ENCODE measurements at regions not wholly inside any gene's neighbourhood (a gene's known extent, or its start where the extent isn't known, plus 50 kb on each side); places are given as distances from the start of the nearest gene placed in this dataset.
A peak's percentile ranks its signal among the peaks of the same experiment; 100 is the strongest.

DNA sequence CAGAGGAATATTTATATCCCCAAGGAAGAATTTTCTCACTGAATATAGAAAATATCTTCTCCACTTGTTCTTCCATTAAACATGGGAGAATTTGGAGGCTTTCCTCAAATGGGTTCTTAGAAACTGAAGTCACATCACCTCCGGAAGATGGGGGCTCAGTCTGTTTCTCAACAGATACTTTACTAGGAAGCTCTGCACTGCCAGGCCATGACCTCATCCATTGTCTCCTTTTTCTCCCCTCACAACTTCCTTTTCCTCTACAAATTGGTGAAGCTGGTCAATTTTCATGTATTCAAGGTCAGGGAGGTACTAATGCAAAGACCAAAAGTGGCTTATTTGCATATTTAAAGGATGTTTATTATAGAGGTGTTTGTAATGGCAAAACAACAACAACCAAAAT, 173.1 kb downstream of the RNF152 start:
- H3K36me3 ChIP-seq = no peaks in the 10 kb centered on the region
- H3K4me3 ChIP-seq = no peak overlapping the region
- TF ChIP-seq POLR2A (IDR thresholded peaks at IDR 0.05) = no peak
- TF ChIP-seq, protein P1, sequence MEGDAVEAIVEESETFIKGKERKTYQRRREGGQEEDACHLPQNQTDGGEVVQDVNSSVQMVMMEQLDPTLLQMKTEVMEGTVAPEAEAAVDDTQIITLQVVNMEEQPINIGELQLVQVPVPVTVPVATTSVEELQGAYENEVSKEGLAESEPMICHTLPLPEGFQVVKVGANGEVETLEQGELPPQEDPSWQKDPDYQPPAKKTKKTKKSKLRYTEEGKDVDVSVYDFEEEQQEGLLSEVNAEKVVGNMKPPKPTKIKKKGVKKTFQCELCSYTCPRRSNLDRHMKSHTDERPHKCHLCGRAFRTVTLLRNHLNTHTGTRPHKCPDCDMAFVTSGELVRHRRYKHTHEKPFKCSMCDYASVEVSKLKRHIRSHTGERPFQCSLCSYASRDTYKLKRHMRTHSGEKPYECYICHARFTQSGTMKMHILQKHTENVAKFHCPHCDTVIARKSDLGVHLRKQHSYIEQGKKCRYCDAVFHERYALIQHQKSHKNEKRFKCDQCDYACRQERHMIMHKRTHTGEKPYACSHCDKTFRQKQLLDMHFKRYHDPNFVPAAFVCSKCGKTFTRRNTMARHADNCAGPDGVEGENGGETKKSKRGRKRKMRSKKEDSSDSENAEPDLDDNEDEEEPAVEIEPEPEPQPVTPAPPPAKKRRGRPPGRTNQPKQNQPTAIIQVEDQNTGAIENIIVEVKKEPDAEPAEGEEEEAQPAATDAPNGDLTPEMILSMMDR (IDR thresholded peaks at IDR 0.05) = no peak
- no peaks in the 10 kb centered on the region for H3K9me3 ChIP-seq
- no peaks in the 10 kb centered on the region for H3K27me3 ChIP-seq
- H3K27ac ChIP-seq = no peak overlapping the region
- no peaks in the 10 kb centered on the region for H3K4me1 ChIP-seq
- DNase-seq = no peak

DNA sequence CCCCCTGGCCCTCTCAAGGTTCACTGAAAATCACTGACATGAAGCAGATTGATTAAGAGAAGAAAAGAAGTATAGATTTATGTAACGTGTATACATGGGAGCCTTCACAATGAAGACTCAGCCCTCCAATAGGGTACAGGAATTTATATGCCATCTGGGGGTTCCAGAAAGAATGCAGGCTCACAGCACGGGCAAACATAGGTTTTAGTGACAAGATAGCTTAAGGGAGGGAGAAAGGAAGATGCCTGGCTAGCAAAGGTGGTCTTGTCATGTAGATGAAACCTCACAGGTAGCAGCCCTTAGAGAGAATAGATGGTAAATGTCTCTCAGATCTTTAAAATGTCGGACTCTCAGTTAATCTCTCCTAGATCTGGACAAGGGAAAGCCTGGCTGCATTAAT, 173.9 kb downstream of the RNF152 start:
- no peak overlapping the region for H3K27ac ChIP-seq
- TF ChIP-seq, protein P1 (IDR thresholded peaks at IDR 0.05) = no peak
- no peak for TF ChIP-seq POLR2A (IDR thresholded peaks at IDR 0.05)
- H3K27me3 ChIP-seq = no peaks in the 10 kb centered on the region
- no peaks in the 10 kb centered on the region for H3K9me3 ChIP-seq
- DNase-seq = no peak
- H3K36me3 ChIP-seq = no peaks in the 10 kb centered on the region
- no peak overlapping the region for H3K4me3 ChIP-seq
- H3K4me1 ChIP-seq = no peaks in the 10 kb centered on the region

DNA sequence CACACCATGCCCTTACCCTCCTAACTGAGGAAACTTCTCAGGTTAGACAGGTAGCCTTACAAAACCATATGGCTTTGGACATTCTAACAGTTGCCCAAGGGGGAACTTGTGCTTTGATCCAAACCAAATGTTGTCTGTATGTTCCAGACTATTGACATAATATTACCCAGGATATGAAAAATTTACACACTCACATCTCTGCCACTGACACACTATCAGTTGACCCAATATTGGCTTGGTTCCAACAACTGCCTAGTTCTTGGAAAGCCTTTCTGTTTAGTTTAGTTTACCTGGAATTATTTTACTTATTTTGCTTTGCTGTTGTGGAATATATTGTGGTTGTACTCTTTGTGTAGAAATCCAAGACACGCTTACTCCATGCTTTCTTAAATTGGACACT, 178.4 kb downstream of the RNF152 start:
- no peak for TF ChIP-seq POLR2A (IDR thresholded peaks at IDR 0.05)
- TF ChIP-seq, protein P1 (IDR thresholded peaks at IDR 0.05) = no peak
- H3K9me3 ChIP-seq = no peaks in the 10 kb centered on the region
- peaks cover 0 to 7% (median 0%) of the 10 kb centered on the region in 4 donors for H3K4me1 ChIP-seq
- no peak for DNase-seq
- peak overlapping the region in 1 of 4 donors; percentile 48 for H3K27ac ChIP-seq
- no peaks in the 10 kb centered on the region for H3K27me3 ChIP-seq
- no peak overlapping the region for H3K4me3 ChIP-seq
- no peaks in the 10 kb centered on the region for H3K36me3 ChIP-seq

DNA sequence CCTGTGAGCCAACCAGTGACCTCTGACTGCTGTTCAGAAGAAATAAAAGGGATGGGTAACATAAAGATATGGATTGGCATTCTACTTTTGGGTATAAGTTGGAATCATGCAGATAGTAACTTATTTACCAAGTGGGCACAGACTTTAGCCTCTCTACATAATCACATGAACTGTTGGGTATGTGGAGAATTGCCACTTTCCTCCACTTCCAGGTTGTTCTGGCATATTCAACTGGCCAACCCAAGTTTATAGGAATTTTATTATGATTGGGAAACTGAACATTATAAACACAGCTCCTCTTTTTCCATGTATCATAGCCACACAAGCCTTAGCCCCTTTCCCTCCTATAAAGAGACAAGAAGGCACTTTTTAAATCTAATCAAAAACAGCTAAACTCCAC, 179.3 kb downstream of the RNF152 start:
- Histone ChIP-seq H3K36me3 (no peaks in the 10 kb centered on the region), H3K4me1 (peaks cover 0 to 7% (median 0%) of the 10 kb centered on the region in 4 donors), H3K27me3 (no peaks in the 10 kb centered on the region), H3K9me3 (no peaks in the 10 kb centered on the region), H3K27ac (peak overlapping the region in 1 of 4 donors; percentile 48), H3K4me3 (no peak overlapping the region)
- TF ChIP-seq POLR2A (IDR thresholded peaks at IDR 0.05) = no peak
- TF ChIP-seq, protein P1 (IDR thresholded peaks at IDR 0.05) = no peak
- no peak for DNase-seq

DNA sequence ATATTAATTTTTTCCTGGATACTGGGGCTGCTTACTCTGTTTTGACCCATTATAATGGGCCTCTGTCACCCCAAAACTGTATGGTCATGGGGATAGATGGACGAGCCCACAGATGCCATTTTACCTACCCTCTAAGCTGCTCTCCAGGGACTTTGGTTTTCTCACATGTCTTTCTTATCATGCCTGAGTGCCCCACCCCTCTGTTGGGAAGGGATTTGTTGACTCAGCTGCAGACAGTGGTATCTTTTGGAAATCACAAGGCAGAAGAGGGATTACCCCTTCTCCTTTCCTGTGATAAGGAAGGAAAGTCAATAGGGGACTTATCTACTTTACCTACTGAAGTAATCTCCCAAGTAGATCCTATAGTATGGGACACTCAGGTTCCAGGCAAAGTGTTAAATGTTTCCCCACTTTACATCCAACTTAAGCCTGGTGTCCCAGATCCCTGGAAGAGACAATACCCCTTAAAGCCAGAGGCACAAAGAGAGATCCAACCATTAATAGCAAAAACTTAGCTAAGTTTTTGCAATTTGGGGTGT, 182.7 kb downstream of the RNF152 start:
- peak in 1 of 3 donors; percentile 48 for DNase-seq
- H3K4me1 ChIP-seq = peaks cover 0 to 7% (median 0%) of the 10 kb centered on the region in 4 donors
- H3K9me3 ChIP-seq = no peaks in the 10 kb centered on the region
- TF ChIP-seq, protein P1 (IDR thresholded peaks at IDR 0.05) = no peak
- no peak for TF ChIP-seq POLR2A (IDR thresholded peaks at IDR 0.05)
- H3K4me3 ChIP-seq = no peak overlapping the region
- no peaks in the 10 kb centered on the region for H3K27me3 ChIP-seq
- H3K27ac ChIP-seq = no peak overlapping the region
- H3K36me3 ChIP-seq = no peaks in the 10 kb centered on the region
